ENCODE measurements at regions not wholly inside any gene's neighbourhood (a gene's known extent, or its start where the extent isn't known, plus 50 kb on each side); places are given as distances from the start of the nearest gene placed in this dataset.

GRCh38 chr7:32262315-32262714, 192.1 kb upstream of the PDE1C start:
- TF ChIP-seq CTCF (IDR thresholded peaks at IDR 0.05) (no peak), POLR2A (IDR thresholded peaks at IDR 0.05) (no peak)

All from uterus (tissue), 2 donors.